IPS-18a (cell line): ENCODE measurements at regions not wholly inside any gene's neighbourhood (a gene's known extent, or its start where the extent isn't known, plus 50 kb on each side); places are given as distances from the start of the nearest gene placed in this dataset.
"Not testable (repeated sequence)": the region's sequence is repeated elsewhere in the genome, so short reads cannot be mapped to it uniquely, and the experiment has no call there.

Experiments
- H3K27ac ChIP-seq: one replicate; pipeline ENCODE4 v1.5.1; 2013; ENCODE audit warnings: low read length
- H3K27me3 ChIP-seq: one replicate; pipeline ENCODE4 v1.6.1; 2013; ENCODE audit warnings: mild to moderate bottlenecking, low read length; ENCODE audit not compliant: control insufficient read depth, insufficient read depth
- H3K36me3 ChIP-seq: one replicate; pipeline ENCODE4 v1.6.1; 2013; ENCODE audit warnings: low read depth, low read length; ENCODE audit not compliant: control insufficient read depth
- H3K4me1 ChIP-seq: one replicate; pipeline ENCODE4 v1.6.1; 2013; ENCODE audit warnings: low read depth, low read length; ENCODE audit not compliant: control insufficient read depth
- H3K4me3 ChIP-seq: one replicate; pipeline ENCODE4 v1.5.1; 2013; ENCODE audit warnings: low read length
- H3K9ac ChIP-seq: one replicate; pipeline ENCODE4 v1.6.1; 2013; ENCODE audit warnings: mild to moderate bottlenecking, low read length, moderate library complexity
- H3K9me3 ChIP-seq: one replicate; pipeline ENCODE4 v1.6.1; 2013; ENCODE audit warnings: low read depth, low read length; ENCODE audit not compliant: control insufficient read depth

GRCh38 chr9:32180597-32180996 lies 203.8 kb upstream of the ACO1 start:
- Histone ChIP-seq H3K27ac (no peak overlapping the region), H3K9ac (no peak overlapping the region), H3K4me1 (no peaks in the 10 kb centered on the region), H3K4me3 (no peak overlapping the region), H3K27me3 (no peaks in the 10 kb centered on the region), H3K36me3 (no peaks in the 10 kb centered on the region), H3K9me3 (no peaks in the 10 kb centered on the region)

- Histone ChIP-seq H3K36me3 (no peaks in the 10 kb centered on the region), H3K9ac (no peak overlapping the region), H3K9me3 (no peaks in the 10 kb centered on the region), H3K4me1 (peaks cover 3% of the 10 kb centered on the region), H3K27ac (no peak overlapping the region), H3K4me3 (no peak overlapping the region), H3K27me3 (no peaks in the 10 kb centered on the region)
These were observed 184.2 kb upstream of the ACO1 start for GRCh38 chr9:32200241-32200640.

- Histone ChIP-seq H3K9ac (no peak overlapping the region), H3K4me1 (peaks cover 3% of the 10 kb centered on the region), H3K4me3 (no peak overlapping the region), H3K9me3 (no peaks in the 10 kb centered on the region), H3K36me3 (no peaks in the 10 kb centered on the region), H3K27ac (no peak overlapping the region), H3K27me3 (no peaks in the 10 kb centered on the region)
These were observed 183.5 kb upstream of the ACO1 start for GRCh38 chr9:32200896-32201295.

GRCh38 chr9:32209164-32209563 lies 175.3 kb upstream of the ACO1 start:
- not testable (repeated sequence) for H3K9me3 ChIP-seq, H3K4me3 ChIP-seq, H3K27me3 ChIP-seq, H3K4me1 ChIP-seq, H3K9ac ChIP-seq, H3K36me3 ChIP-seq, H3K27ac ChIP-seq

- Histone ChIP-seq H3K27ac (no peak overlapping the region), H3K4me3 (no peak overlapping the region), H3K9ac (no peak overlapping the region), H3K9me3 (no peaks in the 10 kb centered on the region), H3K27me3 (no peaks in the 10 kb centered on the region), H3K36me3 (no peaks in the 10 kb centered on the region), H3K4me1 (peaks cover 14% of the 10 kb centered on the region)
These were observed 166.2 kb upstream of the ACO1 start for GRCh38 chr9:32218100-32218767.

- Histone ChIP-seq H3K4me1 (peaks cover 14% of the 10 kb centered on the region), H3K36me3 (no peaks in the 10 kb centered on the region), H3K27me3 (no peaks in the 10 kb centered on the region)
These were observed 163.7 kb upstream of the ACO1 start for GRCh38 chr9:32220750-32221149.

GRCh38 chr9:32234451-32234850 lies 150.0 kb upstream of the ACO1 start:
- Histone ChIP-seq H3K9ac (no peak overlapping the region), H3K27me3 (no peaks in the 10 kb centered on the region), H3K27ac (no peak overlapping the region), H3K9me3 (peaks cover 4% of the 10 kb centered on the region), H3K4me1 (no peaks in the 10 kb centered on the region), H3K36me3 (no peaks in the 10 kb centered on the region), H3K4me3 (no peak overlapping the region)

More at GRCh38 chr9:32220750-32221149, 163.7 kb upstream of the ACO1 start:
- Histone ChIP-seq H3K27ac (no peak overlapping the region), H3K4me3 (no peak overlapping the region), H3K9me3 (no peaks in the 10 kb centered on the region), H3K9ac (no peak overlapping the region)

- no peak overlapping the region for H3K27ac ChIP-seq
- no peak overlapping the region for H3K9ac ChIP-seq
- H3K9me3 ChIP-seq: no peaks in the 10 kb centered on the region
- no peaks in the 10 kb centered on the region for H3K27me3 ChIP-seq
- no peaks in the 10 kb centered on the region for H3K36me3 ChIP-seq
- H3K4me1 ChIP-seq: peaks cover 3% of the 10 kb centered on the region
- no peak overlapping the region for H3K4me3 ChIP-seq
These were observed 137.3 kb upstream of the ACO1 start for GRCh38 chr9:32247168-32247567.

GRCh38 chr9:32248189-32248712 lies 136.2 kb upstream of the ACO1 start:
- Histone ChIP-seq H3K4me1 (peaks cover 3% of the 10 kb centered on the region), H3K4me3 (no peak overlapping the region), H3K27me3 (no peaks in the 10 kb centered on the region), H3K27ac (no peak overlapping the region), H3K9me3 (no peaks in the 10 kb centered on the region), H3K36me3 (no peaks in the 10 kb centered on the region), H3K9ac (no peak overlapping the region)

GRCh38 chr9:32251539-32251938 lies 132.9 kb upstream of the ACO1 start:
- Histone ChIP-seq H3K9ac (no peak overlapping the region), H3K9me3 (peaks cover 9% of the 10 kb centered on the region), H3K27ac (no peak overlapping the region), H3K4me1 (peaks cover 3% of the 10 kb centered on the region), H3K36me3 (no peaks in the 10 kb centered on the region), H3K27me3 (no peaks in the 10 kb centered on the region), H3K4me3 (no peak overlapping the region)

- no peak overlapping the region for H3K27ac ChIP-seq
- H3K9me3 ChIP-seq: peaks cover 9% of the 10 kb centered on the region
- no peaks in the 10 kb centered on the region for H3K36me3 ChIP-seq
- peaks cover 3% of the 10 kb centered on the region for H3K4me1 ChIP-seq
- H3K4me3 ChIP-seq: no peak overlapping the region
- no peak overlapping the region for H3K9ac ChIP-seq
- H3K27me3 ChIP-seq: no peaks in the 10 kb centered on the region
These were observed 130.7 kb upstream of the ACO1 start for GRCh38 chr9:32253731-32254130.

GRCh38 chr9:32255026-32255425 lies 129.4 kb upstream of the ACO1 start:
- Histone ChIP-seq H3K4me1 (peaks cover 3% of the 10 kb centered on the region), H3K27ac (no peak overlapping the region), H3K4me3 (no peak overlapping the region), H3K27me3 (no peaks in the 10 kb centered on the region), H3K9me3 (peaks cover 9% of the 10 kb centered on the region), H3K36me3 (no peaks in the 10 kb centered on the region), H3K9ac (no peak overlapping the region)
